Cardiac muscle cell (in vitro differentiated cells and primary cell): ENCODE measurements at regions not wholly inside any gene's neighbourhood (a gene's known extent, or its start where the extent isn't known, plus 50 kb on each side); places are given as distances from the start of the nearest gene placed in this dataset.
A peak's percentile ranks its signal among the peaks of the same experiment; 100 is the strongest.
"Not testable (repeated sequence)": the region's sequence is repeated elsewhere in the genome, so short reads cannot be mapped to it uniquely, and the experiment has no call there.

ENCODE experiments used
- DNase-seq, 2 donors: peaks; one replicate each; pipeline versions ENCODE4 v3.0.0 to v3.0.0-alpha.2; 2010 to 2017; ENCODE audit warnings: low read depth in 1 of 2, low spot score in 1 of 2
- H3K27ac ChIP-seq: fragments of 200-600 bp; sonication (generic); 2 replicates; pipeline ENCODE4 v1.5.1; 2016
- H3K27me3 ChIP-seq: fragments of 200-600 bp; sonication (generic); 2 replicates; pipeline ENCODE4 v1.6.0; 2016; ENCODE audit warnings: control low read depth
- H3K36me3 ChIP-seq: fragments of 200-600 bp; sonication (generic); 2 replicates; pipeline ENCODE4 v1.5.1; 2016; ENCODE audit warnings: control low read depth
- H3K4me1 ChIP-seq: fragments of 200-600 bp; sonication (generic); 2 replicates; pipeline ENCODE4 v1.8.1; 2017; ENCODE audit warnings: low read depth, mild to moderate bottlenecking, mixed run types
- H3K4me3 ChIP-seq: fragments of 200-600 bp; sonication (generic); 2 replicates; pipeline ENCODE4 v1.5.1; 2016; ENCODE audit warnings: mild to moderate bottlenecking
- H3K9me3 ChIP-seq: fragments of 200-600 bp; sonication (generic); 2 replicates; pipeline ENCODE4 v1.5.1; 2017; ENCODE audit warnings: low read depth, mild to moderate bottlenecking, control low read depth
- TF ChIP-seq, protein P1 (sequence below): IDR thresholded peaks from 2 replicates; pipeline ENCODE4 v1.5.1; 2012; ENCODE audit warnings: low read depth, mild to moderate bottlenecking, low read length

DNA sequence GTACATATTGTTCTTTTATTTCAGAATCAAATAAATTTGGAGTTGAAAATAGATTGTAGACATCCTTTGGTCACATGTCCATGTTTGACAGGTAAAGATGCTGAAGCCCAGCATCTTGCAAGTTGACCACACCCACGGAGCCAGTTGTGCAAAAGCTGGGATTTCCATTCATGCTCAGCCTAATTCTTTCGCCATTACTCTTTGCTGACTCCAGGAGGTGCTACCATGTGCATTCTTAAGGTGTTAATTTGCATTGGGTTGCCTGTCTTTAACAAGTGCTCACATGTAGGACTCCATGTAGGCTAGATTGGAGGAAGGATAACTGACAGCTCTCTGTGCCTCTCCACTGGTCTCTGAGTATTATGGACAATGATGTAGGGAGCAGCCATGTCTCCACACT, 660.7 kb downstream of the LMO4 start:
- no peak for DNase-seq
- Histone ChIP-seq H3K27ac (no peak overlapping the region), H3K36me3 (no peaks in the 10 kb centered on the region), H3K4me1 (peaks cover 7% of the 10 kb centered on the region), H3K27me3 (no peaks in the 10 kb centered on the region), H3K9me3 (no peaks in the 10 kb centered on the region), H3K4me3 (no peak overlapping the region)
- TF ChIP-seq, protein P1, sequence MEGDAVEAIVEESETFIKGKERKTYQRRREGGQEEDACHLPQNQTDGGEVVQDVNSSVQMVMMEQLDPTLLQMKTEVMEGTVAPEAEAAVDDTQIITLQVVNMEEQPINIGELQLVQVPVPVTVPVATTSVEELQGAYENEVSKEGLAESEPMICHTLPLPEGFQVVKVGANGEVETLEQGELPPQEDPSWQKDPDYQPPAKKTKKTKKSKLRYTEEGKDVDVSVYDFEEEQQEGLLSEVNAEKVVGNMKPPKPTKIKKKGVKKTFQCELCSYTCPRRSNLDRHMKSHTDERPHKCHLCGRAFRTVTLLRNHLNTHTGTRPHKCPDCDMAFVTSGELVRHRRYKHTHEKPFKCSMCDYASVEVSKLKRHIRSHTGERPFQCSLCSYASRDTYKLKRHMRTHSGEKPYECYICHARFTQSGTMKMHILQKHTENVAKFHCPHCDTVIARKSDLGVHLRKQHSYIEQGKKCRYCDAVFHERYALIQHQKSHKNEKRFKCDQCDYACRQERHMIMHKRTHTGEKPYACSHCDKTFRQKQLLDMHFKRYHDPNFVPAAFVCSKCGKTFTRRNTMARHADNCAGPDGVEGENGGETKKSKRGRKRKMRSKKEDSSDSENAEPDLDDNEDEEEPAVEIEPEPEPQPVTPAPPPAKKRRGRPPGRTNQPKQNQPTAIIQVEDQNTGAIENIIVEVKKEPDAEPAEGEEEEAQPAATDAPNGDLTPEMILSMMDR, result no peak

DNA sequence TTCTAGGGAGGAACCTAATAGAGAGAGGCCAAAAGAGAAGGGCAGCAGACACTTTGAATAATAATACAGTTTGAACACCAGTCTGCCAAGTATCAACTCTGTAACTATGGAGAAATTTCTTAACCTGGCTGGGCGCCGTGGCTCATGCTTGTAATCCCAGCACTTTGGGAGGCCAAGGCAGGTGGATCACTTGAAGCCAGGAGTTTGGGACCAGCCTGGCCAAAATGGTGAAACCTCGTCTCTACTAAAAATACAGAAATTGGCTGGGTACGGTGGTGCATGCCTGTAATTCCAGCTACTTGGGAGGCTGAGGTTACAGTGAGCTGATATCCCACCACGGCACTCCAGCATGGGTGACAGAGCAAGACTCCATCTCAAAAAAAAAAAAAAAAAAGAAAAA, 663.9 kb downstream of the LMO4 start:
- not testable (repeated sequence) for DNase-seq

DNA sequence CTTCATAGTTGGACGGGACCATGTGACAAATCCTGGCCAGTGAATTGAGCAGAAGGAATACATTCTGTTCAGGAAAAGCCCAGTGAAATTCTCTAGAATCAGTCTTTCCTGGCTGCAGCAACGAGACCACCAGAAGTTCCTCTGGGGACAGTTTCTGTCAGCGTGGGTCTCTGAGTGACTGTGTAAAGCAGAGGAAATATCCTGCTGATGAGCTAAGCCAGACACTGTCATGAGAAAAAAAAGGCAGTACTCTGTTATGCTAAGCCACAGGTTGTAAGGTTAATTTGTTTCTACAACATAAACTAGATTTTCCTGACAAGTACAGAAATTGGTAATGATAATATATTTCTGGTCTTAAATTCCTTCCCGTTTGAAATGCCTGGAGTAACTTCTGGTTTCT, 664.4 kb downstream of the LMO4 start:
- Histone ChIP-seq H3K4me1 (no peaks in the 10 kb centered on the region), H3K4me3 (no peak overlapping the region), H3K27ac (no peak overlapping the region), H3K36me3 (no peaks in the 10 kb centered on the region), H3K9me3 (no peaks in the 10 kb centered on the region), H3K27me3 (no peaks in the 10 kb centered on the region)
- no peak for DNase-seq
- TF ChIP-seq, protein P1, result no peak

More for the DNA sequence above, 663.9 kb downstream of the LMO4 start:
- H3K27ac ChIP-seq, H3K9me3 ChIP-seq, H3K4me3 ChIP-seq, H3K27me3 ChIP-seq, H3K4me1 ChIP-seq, H3K36me3 ChIP-seq: not testable (repeated sequence)

DNA sequence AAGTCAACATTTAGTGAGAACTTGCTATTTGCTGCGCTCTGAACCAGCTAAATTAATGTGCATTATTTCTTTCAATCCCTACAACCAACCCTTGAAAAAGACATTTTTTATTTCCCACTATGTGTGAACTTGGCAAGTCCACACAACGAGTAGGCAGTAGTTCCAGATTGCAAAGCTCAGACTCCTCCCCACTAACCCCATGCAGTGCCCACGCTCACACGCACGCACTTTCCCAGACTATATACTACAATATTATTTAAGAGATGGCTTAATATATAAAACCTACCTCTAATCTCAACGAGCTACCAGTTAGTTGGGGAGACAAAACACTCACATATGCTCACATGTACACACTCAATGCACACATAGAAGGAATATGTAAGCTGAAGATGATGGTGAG, 671.2 kb downstream of the LMO4 start:
- TF ChIP-seq, protein P1, result no peak
- Histone ChIP-seq H3K4me1 (no peaks in the 10 kb centered on the region), H3K27me3 (no peaks in the 10 kb centered on the region), H3K4me3 (no peak overlapping the region), H3K9me3 (no peaks in the 10 kb centered on the region), H3K36me3 (no peaks in the 10 kb centered on the region), H3K27ac (no peak overlapping the region)
- no peak for DNase-seq

DNA sequence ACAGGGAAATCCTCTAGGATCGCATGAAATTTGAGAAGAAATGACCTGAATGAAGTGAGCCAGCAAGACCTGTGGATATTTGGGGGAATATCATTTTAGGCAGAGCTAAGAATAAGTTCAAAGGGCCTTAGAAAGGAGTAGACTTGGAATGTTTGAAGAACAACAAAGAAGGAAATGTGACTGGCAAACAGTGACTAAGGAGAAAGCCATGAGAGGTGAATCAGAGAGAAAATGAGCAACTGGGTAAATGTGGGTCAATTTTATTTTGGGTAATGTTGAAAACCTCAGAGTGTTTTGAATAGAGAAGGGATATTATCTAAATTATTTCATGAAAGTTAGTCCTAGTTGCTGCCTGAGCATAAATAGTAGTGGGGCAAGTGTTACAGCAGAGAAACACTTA, 672.8 kb downstream of the LMO4 start:
- no peaks in the 10 kb centered on the region for H3K9me3 ChIP-seq
- no peaks in the 10 kb centered on the region for H3K27me3 ChIP-seq
- peak in 1 of 2 donors; percentile 9 for DNase-seq
- H3K4me1 ChIP-seq, result no peaks in the 10 kb centered on the region
- H3K4me3 ChIP-seq, result no peak overlapping the region
- no peaks in the 10 kb centered on the region for H3K36me3 ChIP-seq
- H3K27ac ChIP-seq, result no peak overlapping the region
- TF ChIP-seq, protein P1, result no peak

DNA sequence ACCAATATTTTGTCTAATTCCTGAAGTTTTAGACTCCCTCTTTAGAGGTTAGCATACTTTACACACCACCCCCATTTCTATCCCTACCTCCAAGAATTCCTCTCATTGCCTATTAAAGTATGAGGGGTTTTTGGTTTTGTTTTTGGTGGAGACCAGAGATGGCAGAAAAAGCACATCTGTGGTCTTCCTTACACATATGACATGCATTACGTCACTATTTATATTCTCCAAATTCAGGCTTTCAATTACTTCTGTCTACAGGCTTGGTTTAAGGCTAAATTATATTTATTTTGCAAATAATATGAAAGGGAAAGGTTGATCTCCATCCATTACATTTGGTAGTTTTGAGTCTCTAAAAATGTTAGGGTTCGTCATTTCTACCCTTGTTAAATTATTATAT, 674.6 kb downstream of the LMO4 start:
- Histone ChIP-seq H3K27me3 (no peaks in the 10 kb centered on the region), H3K4me3 (no peak overlapping the region), H3K4me1 (no peaks in the 10 kb centered on the region), H3K36me3 (no peaks in the 10 kb centered on the region), H3K9me3 (no peaks in the 10 kb centered on the region), H3K27ac (no peak overlapping the region)
- no peak for DNase-seq
- TF ChIP-seq, protein P1, result no peak
